AG04450 (cell line): ENCODE measurements at regions not wholly inside any gene's neighbourhood (a gene's known extent, or its start where the extent isn't known, plus 50 kb on each side); places are given as distances from the start of the nearest gene placed in this dataset.

Experiments used
- CTCF ChIA-PET: fragments of 300-600, 350-600 bp; formaldehyde crosslinking; extraction: SDS; loops from one replicate; lab custom pipeline; 2022; ENCODE audit warnings: antibody characterized with exemption, inconsistent platforms; lab: Charles Lee
- POLR2A ChIA-PET: fragments of 350-600 bp; formaldehyde crosslinking; extraction: SDS; loops from one replicate; lab custom pipeline; 2021; ENCODE audit warnings: antibody characterized with exemption, inconsistent platforms; lab: Yijun Ruan, JAX
- DNase-seq: peaks from one replicate; pipeline ENCODE4 v3.0.0-alpha.2; 2011; ENCODE audit warnings: low read depth, low spot score
- H3K27ac ChIP-seq: one replicate; pipeline ENCODE4 v1.5.1; 2012; ENCODE audit warnings: low read depth, low read length, control low read depth
- H3K27me3 ChIP-seq: one replicate; pipeline ENCODE4 v1.6.0; 2012; ENCODE audit warnings: low read length; ENCODE audit not compliant: control insufficient read depth, insufficient read depth
- H3K4me3 ChIP-seq: 2 replicates; pipeline ENCODE4 v1.5.1; 2011; ENCODE audit warnings: mild to moderate bottlenecking, low read depth, low read length, control low read depth
- H3K9me3 ChIP-seq: 2 replicates; pipeline ENCODE4 v1.5.1; 2012; ENCODE audit warnings: low read length; ENCODE audit not compliant: control insufficient read depth, insufficient read depth
- TF ChIP-seq, protein P1 (sequence below): IDR thresholded peaks from 2 replicates; pipeline ENCODE4 v1.5.1; 2011; ENCODE audit warnings: low read depth, low read length, control low read depth, inconsistent platforms

DNA sequence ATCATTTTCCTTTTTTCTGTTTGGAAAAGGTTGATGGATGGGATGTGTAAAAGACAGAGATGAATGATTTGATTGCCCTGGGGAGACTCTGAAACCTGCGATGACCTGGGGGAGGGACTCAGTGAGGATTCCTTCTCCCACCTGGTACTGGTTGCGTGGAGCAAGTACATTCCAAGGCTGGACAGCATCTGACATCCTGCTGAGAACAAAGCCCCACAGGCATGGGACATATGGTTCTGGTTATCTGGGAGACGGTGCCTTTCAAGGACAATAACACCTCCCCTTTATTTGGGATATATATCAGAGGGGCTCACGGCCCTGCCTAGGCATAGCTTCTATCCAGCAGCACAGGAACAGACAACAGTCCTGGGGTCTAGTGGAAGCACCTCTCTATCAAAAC lies 527.8 kb downstream of the METTL15 start:
- Histone ChIP-seq H3K27ac (peak overlapping the region; percentile 47), H3K27me3 (no peaks in the 10 kb centered on the region), H3K4me3 (no peak overlapping the region), H3K9me3 (no peaks in the 10 kb centered on the region)
- POLR2A ChIA-PET: no interaction called here
- TF ChIP-seq, protein P1, sequence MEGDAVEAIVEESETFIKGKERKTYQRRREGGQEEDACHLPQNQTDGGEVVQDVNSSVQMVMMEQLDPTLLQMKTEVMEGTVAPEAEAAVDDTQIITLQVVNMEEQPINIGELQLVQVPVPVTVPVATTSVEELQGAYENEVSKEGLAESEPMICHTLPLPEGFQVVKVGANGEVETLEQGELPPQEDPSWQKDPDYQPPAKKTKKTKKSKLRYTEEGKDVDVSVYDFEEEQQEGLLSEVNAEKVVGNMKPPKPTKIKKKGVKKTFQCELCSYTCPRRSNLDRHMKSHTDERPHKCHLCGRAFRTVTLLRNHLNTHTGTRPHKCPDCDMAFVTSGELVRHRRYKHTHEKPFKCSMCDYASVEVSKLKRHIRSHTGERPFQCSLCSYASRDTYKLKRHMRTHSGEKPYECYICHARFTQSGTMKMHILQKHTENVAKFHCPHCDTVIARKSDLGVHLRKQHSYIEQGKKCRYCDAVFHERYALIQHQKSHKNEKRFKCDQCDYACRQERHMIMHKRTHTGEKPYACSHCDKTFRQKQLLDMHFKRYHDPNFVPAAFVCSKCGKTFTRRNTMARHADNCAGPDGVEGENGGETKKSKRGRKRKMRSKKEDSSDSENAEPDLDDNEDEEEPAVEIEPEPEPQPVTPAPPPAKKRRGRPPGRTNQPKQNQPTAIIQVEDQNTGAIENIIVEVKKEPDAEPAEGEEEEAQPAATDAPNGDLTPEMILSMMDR: no peak
- DNase-seq: no peak
- CTCF ChIA-PET: no interaction called here

DNA sequence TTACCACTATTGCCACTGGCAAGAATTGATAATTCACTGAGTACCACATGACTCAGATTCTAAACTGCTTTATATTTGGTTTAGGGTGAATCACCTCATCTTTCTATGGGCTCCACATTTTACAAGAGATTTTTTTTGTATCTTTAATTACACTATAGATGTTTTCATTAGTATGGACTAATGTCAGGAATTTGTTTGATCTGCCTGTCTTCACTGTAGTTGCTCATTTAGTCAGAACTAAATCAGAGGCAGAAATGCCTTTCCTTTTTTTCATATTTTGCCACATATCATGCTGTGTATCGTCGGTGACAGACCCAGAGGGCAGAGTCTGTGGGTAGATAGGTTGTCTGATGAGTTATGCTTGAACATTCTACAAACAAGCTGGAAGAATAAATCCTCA lies 524.1 kb downstream of the METTL15 start:
- no peak overlapping the region for H3K27ac ChIP-seq
- no peaks in the 10 kb centered on the region for H3K9me3 ChIP-seq
- TF ChIP-seq, protein P1: no peak
- CTCF ChIA-PET: no interaction called here
- no peak overlapping the region for H3K4me3 ChIP-seq
- no peaks in the 10 kb centered on the region for H3K27me3 ChIP-seq
- DNase-seq: no peak
- POLR2A ChIA-PET: no interaction called here

DNA sequence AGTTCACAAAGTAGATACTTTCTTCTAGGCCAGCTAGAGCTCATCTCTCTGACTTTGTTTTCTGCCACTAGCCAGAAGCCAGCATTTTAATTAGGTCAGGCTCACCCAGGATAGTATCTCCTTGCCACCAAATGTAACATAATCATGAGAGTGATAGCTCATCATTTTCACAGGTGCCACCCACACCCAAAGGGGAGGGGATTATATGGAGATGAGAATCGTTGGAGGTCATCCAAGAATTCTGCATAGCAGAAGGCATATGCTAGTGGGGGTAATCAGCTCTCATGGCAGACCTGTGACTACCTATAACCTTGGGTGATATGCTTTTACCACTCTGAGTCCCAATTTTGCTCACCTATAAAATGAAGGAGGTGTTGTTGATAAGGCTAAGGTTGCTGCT lies 523.0 kb downstream of the METTL15 start:
- ChIA-PET CTCF (no interaction called here), POLR2A (no interaction called here)
- H3K27ac ChIP-seq: no peak overlapping the region

DNA sequence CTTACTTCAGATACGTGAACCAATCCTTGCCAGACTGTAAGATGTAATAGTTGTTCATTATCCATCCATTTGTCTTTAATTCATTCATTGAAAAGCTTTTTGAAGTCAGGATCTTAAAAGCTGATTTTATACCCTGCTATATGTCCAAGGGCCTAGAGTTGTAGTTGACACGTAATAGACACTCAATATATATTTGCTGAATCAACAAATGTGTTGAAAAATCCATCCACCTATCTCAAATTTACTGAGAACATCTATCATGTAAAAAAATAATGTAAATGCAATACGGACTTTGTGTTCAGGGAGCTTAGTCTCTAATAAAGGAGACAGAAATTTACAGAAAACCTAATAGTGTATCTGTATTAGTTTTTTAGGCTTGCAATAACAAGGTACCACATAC lies 521.0 kb downstream of the METTL15 start:
- Histone ChIP-seq H3K27me3 (no peaks in the 10 kb centered on the region), H3K27ac (no peak overlapping the region), H3K9me3 (peaks cover 2% of the 10 kb centered on the region; the same call in 1 of the 2 replicates), H3K4me3 (no peak overlapping the region)
- TF ChIP-seq, protein P1: no peak
- CTCF ChIA-PET: no interaction called here
- no peak for DNase-seq
- POLR2A ChIA-PET: no interaction called here

More for the DNA sequence above, 523.0 kb downstream of the METTL15 start:
- DNase-seq: no peak
- no peaks in the 10 kb centered on the region for H3K9me3 ChIP-seq
- H3K27me3 ChIP-seq: no peaks in the 10 kb centered on the region
- TF ChIP-seq, protein P1: no peak
- H3K4me3 ChIP-seq: no peak overlapping the region

DNA sequence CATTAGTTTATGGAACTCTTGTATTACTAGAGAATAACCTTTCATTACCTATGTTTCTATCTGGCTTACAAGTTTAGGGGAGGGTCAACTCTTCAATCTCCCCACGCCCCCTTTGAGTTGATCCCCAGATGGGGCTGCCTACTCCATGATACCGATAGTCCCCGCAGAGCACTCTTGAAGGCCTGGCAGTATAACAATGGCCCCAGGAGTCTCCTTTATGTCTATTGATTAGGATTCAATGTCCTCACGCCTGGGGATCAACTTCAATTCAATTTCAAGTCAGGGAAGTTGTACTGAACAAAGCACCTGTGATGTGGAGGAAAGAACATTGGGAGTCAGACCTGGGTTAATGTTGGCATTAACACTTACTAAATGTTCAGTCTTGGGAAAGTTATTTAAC lies 520.2 kb downstream of the METTL15 start:
- H3K4me3 ChIP-seq: no peak overlapping the region
- TF ChIP-seq, protein P1: no peak
- no peak overlapping the region for H3K27ac ChIP-seq
- POLR2A ChIA-PET: no interaction called here
- no peak for DNase-seq
- no peaks in the 10 kb centered on the region for H3K27me3 ChIP-seq
- CTCF ChIA-PET: no interaction called here
- H3K9me3 ChIP-seq: peaks cover 2% of the 10 kb centered on the region; the same call in 1 of the 2 replicates
